GM12874 (cell line): ENCODE measurements at regions not wholly inside any gene's neighbourhood (a gene's known extent, or its start where the extent isn't known, plus 50 kb on each side); places are given as distances from the start of the nearest gene placed in this dataset.

ENCODE experiments used
- CTCF ChIP-seq: IDR thresholded peaks from 2 replicates; pipeline ENCODE4 v1.5.1; 2011; ENCODE audit warnings: low read depth, mild to moderate bottlenecking, control low read depth, low read length, moderate library complexity; ENCODE audit not compliant: insufficient read depth

GRCh38 chr16:82567175-82567574 is 59.6 kb upstream of the CDH13 start:
- no peak for TF ChIP-seq CTCF

- no peak for TF ChIP-seq CTCF
These were observed 63.4 kb upstream of the CDH13 start for GRCh38 chr16:82563401-82563800.

GRCh38 chr16:82562183-82562683 is 64.5 kb upstream of the CDH13 start:
- TF ChIP-seq CTCF, result no peak

GRCh38 chr16:82560805-82561325 is 65.9 kb upstream of the CDH13 start:
- TF ChIP-seq CTCF, result no peak

GRCh38 chr16:82544378-82545160 is 82.2 kb upstream of the CDH13 start:
- TF ChIP-seq CTCF, result no peak

- TF ChIP-seq CTCF, result no peak
These were observed 84.1 kb upstream of the CDH13 start for GRCh38 chr16:82542714-82543113.

GRCh38 chr16:82541103-82541502 is 85.7 kb upstream of the CDH13 start:
- no peak for TF ChIP-seq CTCF
